Activated CD8-positive, alpha-beta T cell treated with anti-CD3 and anti-CD28 coated beads for 36 hours (primary cell): ENCODE measurements at regions not wholly inside any gene's neighbourhood (a gene's known extent, or its start where the extent isn't known, plus 50 kb on each side); places are given as distances from the start of the nearest gene placed in this dataset.

ENCODE experiments used
- ATAC-seq: fragments of 200-7000 bp; cut with Tn5 transposase; one replicate; pipeline ENCODE4 v1.10.0; 2021; ENCODE audit warnings: mild to moderate bottlenecking, moderate library complexity
- CTCF ChIA-PET: fragments of 350-600 bp; sonication (Branson Sonifier 250); formaldehyde crosslinking; loops from one replicate; lab custom pipeline; 2021; ENCODE audit warnings: antibody characterized with exemption; lab: Charles Lee
- POLR2A ChIA-PET: fragments of 350-600 bp; sonication (Branson Sonifier 250); formaldehyde crosslinking; loops from one replicate; lab custom pipeline; 2021; ENCODE audit warnings: antibody characterized with exemption; lab: Charles Lee
- DNase-seq: peaks from one replicate; pipeline ENCODE4 v3.0.0-alpha.2; 2020
- H3K27ac Mint-ChIP-seq: one replicate; pipeline ENCODE4 v1.8.0; 2021; ENCODE audit warnings: mild to moderate bottlenecking, mixed read lengths
- H3K27me3 Mint-ChIP-seq: one replicate; pipeline ENCODE4 v1.8.0; 2021; ENCODE audit warnings: mixed read lengths
- H3K36me3 Mint-ChIP-seq: one replicate; pipeline ENCODE4 v1.8.0; 2021; ENCODE audit warnings: low read depth, mixed read lengths
- H3K4me1 Mint-ChIP-seq: one replicate; pipeline ENCODE4 v1.8.0; 2021; ENCODE audit warnings: low read depth, mixed read lengths
- H3K4me3 Mint-ChIP-seq: one replicate; pipeline ENCODE4 v1.8.0; 2021; ENCODE audit warnings: mild to moderate bottlenecking, moderate library complexity, mixed read lengths
- H3K9me3 Mint-ChIP-seq: one replicate; pipeline ENCODE4 v1.8.0; 2021; ENCODE audit warnings: mixed read lengths
- intact Hi-C: fragments of 100-400 bp; cut with micrococcal nuclease; formaldehyde crosslinking; loops from one replicate; pipeline ENCODE4 v1.10.0; 2022
- TF ChIP-seq, protein P1 (sequence below): fragments of 200-600 bp; IDR thresholded peaks from one replicate; pipeline ENCODE4 v1.8.0; 2022; ENCODE audit warnings: antibody characterized with exemption, mild to moderate bottlenecking

DNA sequence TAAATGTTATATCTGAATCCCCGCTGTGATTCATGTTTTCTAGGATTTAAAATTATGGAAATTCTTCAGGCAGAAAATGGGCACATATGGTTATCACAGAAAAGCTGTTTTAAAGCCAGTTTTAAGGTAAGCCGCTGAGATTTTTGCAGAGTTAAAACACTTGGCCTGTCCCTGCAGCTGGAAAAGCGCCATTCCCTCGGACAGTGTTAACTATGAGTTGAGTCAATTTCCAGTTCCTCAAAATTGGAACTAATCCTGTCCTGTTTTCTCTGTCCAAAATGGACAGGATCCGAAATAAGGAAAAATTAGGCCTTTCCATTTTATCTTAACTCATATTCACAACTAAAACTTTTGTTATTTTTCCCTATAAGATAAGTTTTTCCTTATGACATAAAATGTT, 225.2 kb downstream of the SAMD5 start:
- Mint-ChIP-seq H3K4me1 (no peaks in the 10 kb centered on the region), H3K27ac (no peak overlapping the region), H3K27me3 (peaks cover 10% of the 10 kb centered on the region), H3K36me3 (no peaks in the 10 kb centered on the region), H3K9me3 (no peaks in the 10 kb centered on the region), H3K4me3 (no peak overlapping the region)
- intact Hi-C loops, result no loop called here
- POLR2A ChIA-PET, result no interaction called here
- TF ChIP-seq, protein P1, sequence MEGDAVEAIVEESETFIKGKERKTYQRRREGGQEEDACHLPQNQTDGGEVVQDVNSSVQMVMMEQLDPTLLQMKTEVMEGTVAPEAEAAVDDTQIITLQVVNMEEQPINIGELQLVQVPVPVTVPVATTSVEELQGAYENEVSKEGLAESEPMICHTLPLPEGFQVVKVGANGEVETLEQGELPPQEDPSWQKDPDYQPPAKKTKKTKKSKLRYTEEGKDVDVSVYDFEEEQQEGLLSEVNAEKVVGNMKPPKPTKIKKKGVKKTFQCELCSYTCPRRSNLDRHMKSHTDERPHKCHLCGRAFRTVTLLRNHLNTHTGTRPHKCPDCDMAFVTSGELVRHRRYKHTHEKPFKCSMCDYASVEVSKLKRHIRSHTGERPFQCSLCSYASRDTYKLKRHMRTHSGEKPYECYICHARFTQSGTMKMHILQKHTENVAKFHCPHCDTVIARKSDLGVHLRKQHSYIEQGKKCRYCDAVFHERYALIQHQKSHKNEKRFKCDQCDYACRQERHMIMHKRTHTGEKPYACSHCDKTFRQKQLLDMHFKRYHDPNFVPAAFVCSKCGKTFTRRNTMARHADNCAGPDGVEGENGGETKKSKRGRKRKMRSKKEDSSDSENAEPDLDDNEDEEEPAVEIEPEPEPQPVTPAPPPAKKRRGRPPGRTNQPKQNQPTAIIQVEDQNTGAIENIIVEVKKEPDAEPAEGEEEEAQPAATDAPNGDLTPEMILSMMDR, result no peak
- DNase-seq, result no peak
- ATAC-seq, result no peak
- CTCF ChIA-PET, result no interaction called here

DNA sequence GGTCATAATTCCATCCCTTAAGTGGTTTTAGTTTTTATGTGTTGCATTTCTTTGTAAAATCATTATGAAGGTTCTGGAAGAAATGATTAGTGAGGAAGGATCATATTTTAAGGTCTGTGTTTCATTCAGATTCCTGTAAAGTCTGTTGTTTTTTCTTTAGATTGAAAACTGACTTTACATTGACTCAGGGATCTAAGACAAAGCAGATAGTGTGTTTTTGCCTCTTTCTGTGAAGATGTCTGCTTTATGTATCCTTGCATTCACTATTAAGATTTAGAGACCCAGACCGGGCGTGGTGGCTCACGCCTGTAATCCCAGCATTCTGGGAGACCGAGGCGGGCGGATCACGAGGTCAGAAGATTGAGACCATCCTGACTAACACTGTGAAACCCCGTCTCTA, 225.7 kb downstream of the SAMD5 start:
- Mint-ChIP-seq H3K4me3 (no peak overlapping the region), H3K9me3 (no peaks in the 10 kb centered on the region), H3K27ac (no peak overlapping the region), H3K4me1 (no peaks in the 10 kb centered on the region), H3K36me3 (no peaks in the 10 kb centered on the region), H3K27me3 (peaks cover 10% of the 10 kb centered on the region)
- ATAC-seq (no peak), DNase-seq (no peak)
- intact Hi-C loops, result no loop called here
- POLR2A ChIA-PET, result no interaction called here
- TF ChIP-seq, protein P1, result no peak
- CTCF ChIA-PET, result no interaction called here

DNA sequence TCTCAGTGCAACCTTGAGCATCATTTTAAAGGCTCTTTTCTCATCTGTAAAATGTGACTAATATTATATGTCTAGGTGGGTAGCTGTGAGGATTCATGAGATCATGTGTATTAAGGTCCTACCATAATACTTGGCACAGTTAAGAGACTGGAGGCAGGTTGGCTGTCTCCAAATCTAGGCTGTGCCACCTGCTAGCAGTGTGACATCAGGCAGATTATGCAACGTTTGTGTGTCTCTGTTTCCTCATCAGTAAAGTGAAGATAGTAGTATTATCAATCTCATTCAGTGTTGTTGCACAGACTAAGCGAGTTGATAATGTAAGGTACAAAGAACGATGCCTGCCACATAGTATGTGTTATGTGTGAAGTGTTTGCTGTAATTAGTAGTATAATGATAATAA, 227.4 kb downstream of the SAMD5 start:
- POLR2A ChIA-PET, result no interaction called here
- TF ChIP-seq, protein P1, result no peak
- no peak for ATAC-seq

DNA sequence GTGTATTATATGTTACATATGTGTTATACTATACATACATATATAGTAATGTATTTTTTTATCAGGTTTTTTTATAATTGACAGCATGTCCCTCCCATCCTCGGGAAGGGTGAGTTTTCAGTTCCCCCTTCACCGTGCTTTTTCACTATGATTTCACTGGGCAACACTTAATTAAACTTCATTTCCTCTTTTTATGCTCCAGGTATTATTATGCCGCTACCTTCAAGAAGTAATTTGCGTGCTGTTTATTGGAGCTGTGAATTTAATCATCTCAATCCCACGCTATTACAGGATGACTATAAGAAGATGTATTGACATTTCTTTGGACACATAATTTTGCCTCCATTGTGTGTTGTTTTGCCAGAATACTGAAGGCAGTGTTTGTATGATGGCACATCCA, 228.6 kb downstream of the SAMD5 start:
- intact Hi-C loops, result no loop called here
- Mint-ChIP-seq H3K27ac (no peak overlapping the region), H3K36me3 (no peaks in the 10 kb centered on the region), H3K27me3 (peaks cover 10% of the 10 kb centered on the region), H3K4me3 (no peak overlapping the region), H3K4me1 (no peaks in the 10 kb centered on the region), H3K9me3 (no peaks in the 10 kb centered on the region)
- ChIA-PET CTCF (no interaction called here), POLR2A (no interaction called here)
- ATAC-seq (no peak), DNase-seq (no peak)
- TF ChIP-seq, protein P1, result no peak

More for the DNA sequence above, 227.4 kb downstream of the SAMD5 start:
- H3K27ac Mint-ChIP-seq, result no peak overlapping the region
- no peaks in the 10 kb centered on the region for H3K4me1 Mint-ChIP-seq
- DNase-seq, result no peak
- no peak overlapping the region for H3K4me3 Mint-ChIP-seq
- H3K27me3 Mint-ChIP-seq, result peaks cover 10% of the 10 kb centered on the region
- intact Hi-C loops, result no loop called here
- H3K36me3 Mint-ChIP-seq, result no peaks in the 10 kb centered on the region
- CTCF ChIA-PET, result no interaction called here
- H3K9me3 Mint-ChIP-seq, result no peaks in the 10 kb centered on the region

DNA sequence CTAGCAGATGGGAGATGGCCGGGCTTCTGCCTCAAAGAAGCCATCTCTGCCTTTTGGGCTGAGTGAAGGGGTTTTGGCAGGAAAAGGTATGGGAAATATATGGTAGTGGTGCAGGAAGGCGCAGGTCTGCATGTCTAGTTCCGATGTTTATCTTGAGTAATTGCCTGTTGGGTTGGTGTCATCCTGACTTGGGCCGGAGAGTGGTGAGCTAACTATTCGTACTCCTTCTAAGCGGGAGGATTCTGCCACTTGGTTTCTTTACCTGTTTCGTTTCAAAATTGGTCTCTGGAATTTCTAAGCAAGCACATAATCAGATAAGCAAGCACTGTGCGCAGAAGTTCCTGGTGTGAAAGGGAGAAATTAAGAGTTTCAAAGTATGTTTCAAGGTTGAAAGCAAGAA, 229.6 kb downstream of the SAMD5 start:
- Mint-ChIP-seq H3K4me1 (no peaks in the 10 kb centered on the region), H3K9me3 (no peaks in the 10 kb centered on the region), H3K36me3 (no peaks in the 10 kb centered on the region), H3K4me3 (no peak overlapping the region), H3K27me3 (peaks cover 10% of the 10 kb centered on the region), H3K27ac (no peak overlapping the region)
- ATAC-seq (no peak), DNase-seq (no peak)
- TF ChIP-seq, protein P1, result no peak
- intact Hi-C loops, result no loop called here
- CTCF ChIA-PET, result no interaction called here
- POLR2A ChIA-PET, result no interaction called here
